ENCODE measurements at regions not wholly inside any gene's neighbourhood (a gene's known extent, or its start where the extent isn't known, plus 50 kb on each side); places are given as distances from the start of the nearest gene placed in this dataset.
"Not testable (repeated sequence)": the region's sequence is repeated elsewhere in the genome, so short reads cannot be mapped to it uniquely, and the experiment has no call there.

GRCh38 chr11:98358551-98358950 lies 662.2 kb upstream of the CNTN5 start:
- Histone ChIP-seq H3K27ac (no peak overlapping the region), H3K4me1 (no peaks in the 10 kb centered on the region), H3K27me3 (ENCODE audit: low read depth) (no peaks in the 10 kb centered on the region), H3K4me3 (no peak overlapping the region), H3K36me3 (no peaks in the 10 kb centered on the region), H3K9me3 (no peaks in the 10 kb centered on the region)
- TF ChIP-seq CTCF (IDR thresholded peaks at IDR 0.05): no peak
- DNase-seq (no peak), ATAC-seq (no peak)
- intact Hi-C loops (cut with DNase I): no loop called here

DNA sequence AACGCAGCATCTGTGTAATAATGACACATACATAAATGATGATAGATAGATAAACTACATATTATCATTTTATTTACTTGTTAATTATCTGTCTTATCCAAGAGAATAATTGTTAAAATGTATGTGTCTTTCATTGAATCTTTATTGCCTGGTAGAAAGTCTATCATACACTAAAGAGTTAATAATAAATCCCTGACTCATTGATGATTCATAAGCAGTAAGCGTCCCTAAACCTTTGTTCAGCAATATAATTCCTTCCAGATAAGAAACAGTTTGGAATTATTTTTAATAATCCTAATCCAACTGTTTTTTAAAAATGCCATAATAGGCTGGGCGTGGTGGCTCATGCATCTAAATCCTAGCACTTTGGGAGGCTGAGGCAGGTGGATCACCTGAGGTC lies 655.6 kb upstream of the CNTN5 start:
- no peak overlapping the region for H3K4me3 ChIP-seq
- no peak for ATAC-seq
- intact Hi-C loops (cut with DNase I): no loop called here

DNA sequence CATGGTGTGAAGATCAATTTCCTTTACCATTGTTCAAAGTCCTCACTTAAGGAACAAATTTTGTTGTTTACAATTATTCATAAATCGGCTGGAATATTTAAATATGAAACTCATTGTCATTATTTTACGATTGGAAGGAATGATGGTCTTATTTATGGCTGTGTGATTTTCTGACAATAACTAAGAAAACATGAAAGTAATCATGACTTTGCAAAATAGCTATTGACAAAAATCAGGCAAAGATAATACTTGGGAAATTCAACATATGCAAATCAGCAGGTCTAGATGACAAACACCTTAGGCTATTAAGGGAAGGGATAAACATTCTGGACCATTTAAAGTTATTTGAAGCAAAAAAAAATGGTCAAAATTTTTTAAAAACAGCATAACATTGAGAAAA lies 654.8 kb upstream of the CNTN5 start:
- H3K36me3 ChIP-seq: no peaks in the 10 kb centered on the region

More for the DNA sequence above, 655.6 kb upstream of the CNTN5 start:
- Histone ChIP-seq H3K4me1 (no peaks in the 10 kb centered on the region), H3K27me3 (ENCODE audit: low read depth) (no peaks in the 10 kb centered on the region), H3K27ac (no peak overlapping the region), H3K36me3 (no peaks in the 10 kb centered on the region), H3K9me3 (no peaks in the 10 kb centered on the region)
- TF ChIP-seq CTCF (IDR thresholded peaks at IDR 0.05): no peak
- no peak for DNase-seq

DNA sequence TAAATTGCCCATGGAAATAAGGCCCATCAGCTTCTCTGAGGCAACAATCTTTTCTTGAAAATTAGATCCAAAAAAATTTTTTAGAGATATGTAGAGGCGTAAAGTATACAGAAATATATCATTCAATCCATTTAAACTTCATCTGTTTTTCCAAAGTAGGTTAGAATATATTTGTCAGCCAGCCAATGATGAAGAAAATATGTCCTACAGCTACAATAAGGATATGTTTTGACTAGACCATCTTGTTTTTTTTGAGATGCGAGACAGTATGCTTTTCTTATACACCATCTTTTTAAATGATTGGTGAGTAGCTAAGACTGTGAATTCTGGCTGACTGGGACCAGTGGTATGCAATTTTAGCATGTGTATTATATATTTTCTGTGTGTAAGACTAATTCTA lies 630.4 kb upstream of the CNTN5 start:
- Histone ChIP-seq H3K4me3 (no peak overlapping the region), H3K36me3 (no peaks in the 10 kb centered on the region), H3K27me3 (ENCODE audit: low read depth) (no peaks in the 10 kb centered on the region), H3K27ac (no peak overlapping the region), H3K9me3 (no peaks in the 10 kb centered on the region), H3K4me1 (no peaks in the 10 kb centered on the region)
- ATAC-seq (no peak), DNase-seq (no peak)
- intact Hi-C loops (cut with DNase I): no loop called here
- no peak for TF ChIP-seq CTCF (IDR thresholded peaks at IDR 0.05)

More for the DNA sequence above, 654.8 kb upstream of the CNTN5 start:
- Histone ChIP-seq H3K27me3 (ENCODE audit: low read depth) (no peaks in the 10 kb centered on the region), H3K9me3 (no peaks in the 10 kb centered on the region), H3K4me3 (no peak overlapping the region), H3K27ac (no peak overlapping the region), H3K4me1 (no peaks in the 10 kb centered on the region)
- ATAC-seq (no peak), DNase-seq (no peak)
- intact Hi-C loops (cut with DNase I): no loop called here
- no peak for TF ChIP-seq CTCF (IDR thresholded peaks at IDR 0.05)

DNA sequence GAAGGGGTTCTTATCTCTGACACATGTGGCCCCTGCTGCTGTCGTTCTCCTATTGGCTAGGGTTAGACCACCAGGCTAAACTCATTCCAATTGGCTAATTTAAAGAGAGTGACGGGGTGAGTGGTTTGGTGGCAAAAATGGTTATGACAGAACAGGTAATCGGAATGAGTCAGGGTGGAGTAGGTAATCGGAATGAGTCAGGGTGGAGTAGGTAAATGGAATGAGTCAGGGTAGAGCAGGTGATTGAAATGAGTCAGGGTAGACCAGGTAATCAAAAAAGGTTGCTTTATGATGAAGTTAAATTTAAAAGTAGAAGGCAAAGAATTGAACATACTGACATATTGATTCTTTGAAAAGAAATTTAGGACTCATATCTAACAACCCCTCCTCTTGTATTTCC lies 626.2 kb upstream of the CNTN5 start:
- H3K4me1 ChIP-seq; DNase-seq; intact Hi-C loops (cut with DNase I); ATAC-seq; H3K9me3 ChIP-seq; H3K36me3 ChIP-seq; H3K4me3 ChIP-seq; H3K27me3 ChIP-seq (ENCODE audit: low read depth); H3K27ac ChIP-seq: not testable (repeated sequence)

- H3K4me1 ChIP-seq: no peaks in the 10 kb centered on the region
- DNase-seq (no peak), ATAC-seq (no peak)
- H3K27ac ChIP-seq: no peak overlapping the region
- H3K36me3 ChIP-seq: no peaks in the 10 kb centered on the region
- intact Hi-C loops (cut with DNase I): no loop called here
- H3K4me3 ChIP-seq: no peak overlapping the region
- H3K9me3 ChIP-seq: no peaks in the 10 kb centered on the region
- TF ChIP-seq CTCF (IDR thresholded peaks at IDR 0.05): no peak
- no peaks in the 10 kb centered on the region for H3K27me3 ChIP-seq (ENCODE audit: low read depth)
These were observed 622.2 kb upstream of the CNTN5 start for GRCh38 chr11:98398508-98398907.
